Caco-2 (cell line): ENCODE measurements at regions not wholly inside any gene's neighbourhood (a gene's known extent, or its start where the extent isn't known, plus 50 kb on each side); places are given as distances from the start of the nearest gene placed in this dataset.

ENCODE experiments used
- BruUV-seq: library from RNA; stranded (reverse); fragments of 400-500 nt; replicated peaks from 2 replicates; lab custom pipeline; 2021; lab: Mats Ljungman, UMichigan
- CTCF ChIA-PET: fragments of 300-600 bp; sonication (Branson Sonifier 250); formaldehyde crosslinking; loops from one replicate; lab custom pipeline; 2022; ENCODE audit warnings: antibody characterized with exemption; lab: Charles Lee
- POLR2A ChIA-PET: fragments of 300-600 bp; sonication (Branson Sonifier 250); formaldehyde crosslinking; loops from one replicate; lab custom pipeline; 2022; ENCODE audit warnings: antibody characterized with exemption; lab: Charles Lee
- DNase-seq, 2 experiments: peaks; one replicate each; pipeline versions ENCODE4 v3.0.0 to v3.0.0-alpha.2; 2020 to 2022
- H3K27me3 ChIP-seq: replicated peaks from 2 replicates; pipeline ENCODE4 v1.6.0; 2011; ENCODE audit warnings: low read length; ENCODE audit not compliant: control insufficient read depth, insufficient read depth
- H3K36me3 ChIP-seq: 2 replicates; pipeline ENCODE4 v1.5.1; 2011; ENCODE audit warnings: low read length; ENCODE audit not compliant: control insufficient read depth, insufficient read depth
- H3K4me1 ChIP-seq: fragments of 250-450 bp; sonication (Bioruptor Pico); 2 replicates; pipeline ENCODE4 v1.5.1; 2020; ENCODE audit warnings: mild to moderate bottlenecking
- H3K4me3 ChIP-seq: 2 replicates; pipeline ENCODE4 v1.5.1; 2011; ENCODE audit warnings: low read depth, mild to moderate bottlenecking, control low read depth, low read length
- H3K9me3 ChIP-seq: fragments of 250-450 bp; sonication (Bioruptor Pico); 2 replicates; pipeline ENCODE4 v1.5.1; 2020; ENCODE audit warnings: mild to moderate bottlenecking, moderate library complexity
- H3K27ac Mint-ChIP-seq: one replicate; pipeline ENCODE4 v1.8.0; 2022; ENCODE audit warnings: mixed read lengths; ENCODE audit not compliant: unreplicated experiment
- H3K27me3 Mint-ChIP-seq: one replicate; pipeline ENCODE4 v1.8.0; 2022; ENCODE audit warnings: mixed read lengths; ENCODE audit not compliant: insufficient read depth, unreplicated experiment
- H3K36me3 Mint-ChIP-seq: one replicate; pipeline ENCODE4 v1.8.0; 2022; ENCODE audit warnings: mild to moderate bottlenecking, mixed read lengths; ENCODE audit not compliant: insufficient read depth, unreplicated experiment
- H3K4me1 Mint-ChIP-seq: one replicate; pipeline ENCODE4 v1.8.0; 2022; ENCODE audit warnings: low read depth, mixed read lengths; ENCODE audit not compliant: unreplicated experiment
- H3K4me3 Mint-ChIP-seq: one replicate; pipeline ENCODE4 v1.8.0; 2022; ENCODE audit warnings: mild to moderate bottlenecking, moderate library complexity, mixed read lengths; ENCODE audit not compliant: unreplicated experiment
- H3K9me3 Mint-ChIP-seq: one replicate; pipeline ENCODE4 v1.8.0; 2022; ENCODE audit warnings: mixed read lengths; ENCODE audit not compliant: unreplicated experiment
- CTCF ChIP-seq, 2 experiments: fragments of 200-600 bp in 1 of 2; IDR thresholded peaks; 1 replicate in 1 of 2; 2 replicates in 1 of 2; pipeline versions ENCODE4 v1.5.1 to v1.8.0; 2011 to 2022; ENCODE audit warnings: antibody characterized with exemption in 1 of 2, control low read depth in 1 of 2, inconsistent platforms in 1 of 2, low read depth in 1 of 2, low read length in 1 of 2, mild to moderate bottlenecking in 1 of 2, moderate library complexity in 1 of 2; ENCODE audit not compliant: insufficient read depth in 1 of 2, severe bottlenecking in 1 of 2, unreplicated experiment in 1 of 2
- intact Hi-C: fragments of 100-400 bp; cut with micrococcal nuclease; formaldehyde crosslinking; loops from one replicate; pipeline ENCODE4 v1.10.0; 2022; ENCODE audit not compliant: unreplicated experiment

GRCh38 chr22:27543460-27543859 lies 258.1 kb downstream of the MN1 start:
- H3K4me3 ChIP-seq, result no peak overlapping the region
- POLR2A ChIA-PET, result no interaction called here
- no peaks in the 10 kb centered on the region for H3K27me3 ChIP-seq
- no peaks in the 10 kb centered on the region for H3K4me1 ChIP-seq
- no peak for TF ChIP-seq CTCF (IDR thresholded peaks at IDR 0.05; ENCODE audit: insufficient read depth in 1 of 2, low read depth in 1 of 2, low read length in 1 of 2, severe bottlenecking in 1 of 2, unreplicated experiment in 1 of 2)
- no peaks in the 10 kb centered on the region for H3K9me3 Mint-ChIP-seq
- H3K4me1 Mint-ChIP-seq, result no peaks in the 10 kb centered on the region
- CTCF ChIA-PET, result no interaction called here
- DNase-seq, result no peak
- no peak overlapping the region for H3K27ac Mint-ChIP-seq
- no TSS peak for BruUV-seq
- no peaks in the 10 kb centered on the region for H3K36me3 Mint-ChIP-seq
- no peaks in the 10 kb centered on the region for H3K36me3 ChIP-seq
- intact Hi-C loops, result no loop called here
- H3K4me3 Mint-ChIP-seq, result no peak overlapping the region
- H3K27me3 Mint-ChIP-seq, result peaks cover 5% of the 10 kb centered on the region
- H3K9me3 ChIP-seq, result no peaks in the 10 kb centered on the region

- Histone ChIP-seq H3K27me3 (no peaks in the 10 kb centered on the region), H3K36me3 (no peaks in the 10 kb centered on the region), H3K4me1 (no peaks in the 10 kb centered on the region), H3K4me3 (no peak overlapping the region), H3K9me3 (no peaks in the 10 kb centered on the region)
- no peak for DNase-seq
- Mint-ChIP-seq H3K27ac (no peak overlapping the region), H3K9me3 (no peaks in the 10 kb centered on the region), H3K4me3 (no peak overlapping the region), H3K4me1 (no peaks in the 10 kb centered on the region), H3K27me3 (peaks cover 5% of the 10 kb centered on the region), H3K36me3 (no peaks in the 10 kb centered on the region)
- intact Hi-C loops, result no loop called here
- BruUV-seq, result no TSS peak
- POLR2A ChIA-PET, result no interaction called here
- CTCF ChIA-PET, result no interaction called here
- TF ChIP-seq CTCF (IDR thresholded peaks at IDR 0.05; ENCODE audit: insufficient read depth in 1 of 2, low read depth in 1 of 2, low read length in 1 of 2, severe bottlenecking in 1 of 2, unreplicated experiment in 1 of 2), result no peak
These were observed 256.5 kb downstream of the MN1 start for GRCh38 chr22:27545085-27545484.

- no TSS peak for BruUV-seq
- no peaks in the 10 kb centered on the region for H3K9me3 Mint-ChIP-seq
- Histone ChIP-seq H3K4me1 (no peaks in the 10 kb centered on the region), H3K36me3 (no peaks in the 10 kb centered on the region), H3K27me3 (no peaks in the 10 kb centered on the region), H3K4me3 (no peak overlapping the region), H3K9me3 (no peaks in the 10 kb centered on the region)
- no peaks in the 10 kb centered on the region for H3K4me1 Mint-ChIP-seq
- DNase-seq, result no peak
- ChIA-PET CTCF (no interaction called here), POLR2A (no interaction called here)
- intact Hi-C loops, result no loop called here
- H3K27ac Mint-ChIP-seq, result no peak overlapping the region
- peaks cover 5% of the 10 kb centered on the region for H3K27me3 Mint-ChIP-seq
- no peaks in the 10 kb centered on the region for H3K36me3 Mint-ChIP-seq
- TF ChIP-seq CTCF (IDR thresholded peaks at IDR 0.05; ENCODE audit: insufficient read depth in 1 of 2, low read depth in 1 of 2, low read length in 1 of 2, severe bottlenecking in 1 of 2, unreplicated experiment in 1 of 2), result no peak
- H3K4me3 Mint-ChIP-seq, result no peak overlapping the region
These were observed 255.2 kb downstream of the MN1 start for GRCh38 chr22:27546157-27546935.
